ENCODE measurements at regions not wholly inside any gene's neighbourhood (a gene's known extent, or its start where the extent isn't known, plus 50 kb on each side); places are given as distances from the start of the nearest gene placed in this dataset.

DNA sequence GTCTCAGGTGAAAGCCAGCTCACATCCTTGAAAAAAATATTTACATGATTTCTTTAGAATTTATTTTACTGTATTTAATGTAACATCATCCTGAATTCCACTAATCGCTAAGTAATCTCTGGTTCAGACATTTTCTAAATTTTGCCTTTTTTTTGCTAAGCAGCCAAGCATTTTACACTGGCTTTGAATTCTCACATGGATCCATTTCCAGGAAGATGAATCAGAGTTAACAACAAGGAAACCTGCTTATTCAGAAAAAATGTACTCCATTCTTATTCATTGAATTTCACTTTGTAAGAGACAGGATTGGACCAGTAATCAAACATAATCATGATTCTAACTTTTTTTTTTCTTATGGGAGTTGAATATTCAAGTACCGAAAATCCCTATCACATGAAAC lies 1785.1 kb upstream of the FLRT2 start:
- TF ChIP-seq, protein P1, sequence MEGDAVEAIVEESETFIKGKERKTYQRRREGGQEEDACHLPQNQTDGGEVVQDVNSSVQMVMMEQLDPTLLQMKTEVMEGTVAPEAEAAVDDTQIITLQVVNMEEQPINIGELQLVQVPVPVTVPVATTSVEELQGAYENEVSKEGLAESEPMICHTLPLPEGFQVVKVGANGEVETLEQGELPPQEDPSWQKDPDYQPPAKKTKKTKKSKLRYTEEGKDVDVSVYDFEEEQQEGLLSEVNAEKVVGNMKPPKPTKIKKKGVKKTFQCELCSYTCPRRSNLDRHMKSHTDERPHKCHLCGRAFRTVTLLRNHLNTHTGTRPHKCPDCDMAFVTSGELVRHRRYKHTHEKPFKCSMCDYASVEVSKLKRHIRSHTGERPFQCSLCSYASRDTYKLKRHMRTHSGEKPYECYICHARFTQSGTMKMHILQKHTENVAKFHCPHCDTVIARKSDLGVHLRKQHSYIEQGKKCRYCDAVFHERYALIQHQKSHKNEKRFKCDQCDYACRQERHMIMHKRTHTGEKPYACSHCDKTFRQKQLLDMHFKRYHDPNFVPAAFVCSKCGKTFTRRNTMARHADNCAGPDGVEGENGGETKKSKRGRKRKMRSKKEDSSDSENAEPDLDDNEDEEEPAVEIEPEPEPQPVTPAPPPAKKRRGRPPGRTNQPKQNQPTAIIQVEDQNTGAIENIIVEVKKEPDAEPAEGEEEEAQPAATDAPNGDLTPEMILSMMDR (IDR thresholded peaks at IDR 0.05), result no peak
- TF ChIP-seq, protein P2, sequence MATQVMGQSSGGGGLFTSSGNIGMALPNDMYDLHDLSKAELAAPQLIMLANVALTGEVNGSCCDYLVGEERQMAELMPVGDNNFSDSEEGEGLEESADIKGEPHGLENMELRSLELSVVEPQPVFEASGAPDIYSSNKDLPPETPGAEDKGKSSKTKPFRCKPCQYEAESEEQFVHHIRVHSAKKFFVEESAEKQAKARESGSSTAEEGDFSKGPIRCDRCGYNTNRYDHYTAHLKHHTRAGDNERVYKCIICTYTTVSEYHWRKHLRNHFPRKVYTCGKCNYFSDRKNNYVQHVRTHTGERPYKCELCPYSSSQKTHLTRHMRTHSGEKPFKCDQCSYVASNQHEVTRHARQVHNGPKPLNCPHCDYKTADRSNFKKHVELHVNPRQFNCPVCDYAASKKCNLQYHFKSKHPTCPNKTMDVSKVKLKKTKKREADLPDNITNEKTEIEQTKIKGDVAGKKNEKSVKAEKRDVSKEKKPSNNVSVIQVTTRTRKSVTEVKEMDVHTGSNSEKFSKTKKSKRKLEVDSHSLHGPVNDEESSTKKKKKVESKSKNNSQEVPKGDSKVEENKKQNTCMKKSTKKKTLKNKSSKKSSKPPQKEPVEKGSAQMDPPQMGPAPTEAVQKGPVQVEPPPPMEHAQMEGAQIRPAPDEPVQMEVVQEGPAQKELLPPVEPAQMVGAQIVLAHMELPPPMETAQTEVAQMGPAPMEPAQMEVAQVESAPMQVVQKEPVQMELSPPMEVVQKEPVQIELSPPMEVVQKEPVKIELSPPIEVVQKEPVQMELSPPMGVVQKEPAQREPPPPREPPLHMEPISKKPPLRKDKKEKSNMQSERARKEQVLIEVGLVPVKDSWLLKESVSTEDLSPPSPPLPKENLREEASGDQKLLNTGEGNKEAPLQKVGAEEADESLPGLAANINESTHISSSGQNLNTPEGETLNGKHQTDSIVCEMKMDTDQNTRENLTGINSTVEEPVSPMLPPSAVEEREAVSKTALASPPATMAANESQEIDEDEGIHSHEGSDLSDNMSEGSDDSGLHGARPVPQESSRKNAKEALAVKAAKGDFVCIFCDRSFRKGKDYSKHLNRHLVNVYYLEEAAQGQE (IDR thresholded peaks at IDR 0.05; ENCODE audit: insufficient read depth in 1 of 2, low read depth in 2 of 2, low read length in 1 of 2), result no peak
- TF ChIP-seq POLR2AphosphoS5 (IDR thresholded peaks at IDR 0.05; ENCODE audit: low read depth, low read length), result no peak
- no peak for TF ChIP-seq SIN3A (IDR thresholded peaks at IDR 0.05; ENCODE audit: borderline replicate concordance, insufficient read depth, low read depth, low read length)
